Naive thymus-derived CD4-positive, alpha-beta T cell (primary cell): ENCODE measurements at regions not wholly inside any gene's neighbourhood (a gene's known extent, or its start where the extent isn't known, plus 50 kb on each side); places are given as distances from the start of the nearest gene placed in this dataset.
"Not testable (repeated sequence)": the region's sequence is repeated elsewhere in the genome, so short reads cannot be mapped to it uniquely, and the experiment has no call there.

Experiments
- ATAC-seq: fragments of 150-1000 bp; cut with Tn5 transposase; 2 replicates; pipeline ENCODE4 v1.10.0; 2021; ENCODE audit warnings: mild to moderate bottlenecking, moderate library complexity
- CTCF ChIA-PET: fragments of 350-600 bp; sonication (Branson Sonifier 250); formaldehyde crosslinking; loops from one replicate; lab custom pipeline; 2021; ENCODE audit warnings: antibody characterized with exemption; lab: Charles Lee
- POLR2A ChIA-PET: fragments of 350-600 bp; sonication (Branson Sonifier 250); formaldehyde crosslinking; loops from one replicate; lab custom pipeline; 2021; ENCODE audit warnings: antibody characterized with exemption, inconsistent platforms; lab: Charles Lee
- DNase-seq, 9 donors: peaks; one replicate each; pipeline versions ENCODE4 v3.0.0 to v3.0.0-alpha.2; 2020 to 2022; ENCODE audit warnings: mixed read lengths in 1 of 9
- H3K27ac ChIP-seq: one replicate; pipeline ENCODE4 v1.7.0; 2013; ENCODE audit warnings: mild to moderate bottlenecking, low read depth, low read length, moderate library complexity
- H3K27me3 ChIP-seq, 2 donors: one replicate each; pipeline ENCODE4 v1.7.0; 2013; ENCODE audit warnings: low read length in 2 of 2, mild to moderate bottlenecking in 2 of 2, moderate library complexity in 2 of 2; ENCODE audit not compliant: control insufficient read depth in 2 of 2, insufficient read depth in 2 of 2
- H3K36me3 ChIP-seq, 3 experiments: 1 replicate in 2 of 3; 2 replicates in 1 of 3; pipeline ENCODE4 v1.7.0; 2013; ENCODE audit warnings: low read length in 3 of 3, mild to moderate bottlenecking in 3 of 3, moderate library complexity in 1 of 3; ENCODE audit not compliant: insufficient read depth in 3 of 3, control insufficient read depth in 2 of 3
- H3K4me1 ChIP-seq, 2 donors: one replicate each; pipeline ENCODE4 v1.7.0; 2013; ENCODE audit warnings: low read length in 2 of 2, mild to moderate bottlenecking in 2 of 2, moderate library complexity in 1 of 2; ENCODE audit not compliant: control insufficient read depth in 2 of 2, insufficient read depth in 2 of 2
- H3K4me3 ChIP-seq: 2 replicates; pipeline ENCODE4 v1.7.0; 2013; ENCODE audit warnings: mild to moderate bottlenecking, low read length
- H3K9me3 ChIP-seq, 3 experiments: 1 replicate in 2 of 3; 2 replicates in 1 of 3; pipeline ENCODE4 v1.7.0; 2013; ENCODE audit warnings: low read length in 3 of 3; ENCODE audit not compliant: control insufficient read depth in 2 of 3
- H3K27ac Mint-ChIP-seq, 9 donors: one replicate each; pipeline ENCODE4 v1.8.0; 2020 to 2022; ENCODE audit warnings: mixed read lengths in 9 of 9, mild to moderate bottlenecking in 8 of 9, moderate library complexity in 5 of 9, inconsistent platforms in 2 of 9
- H3K27me3 Mint-ChIP-seq, 5 donors: one replicate each; pipeline ENCODE4 v1.8.0; 2021 to 2022; ENCODE audit warnings: mixed read lengths in 5 of 5, mild to moderate bottlenecking in 1 of 5
- H3K36me3 Mint-ChIP-seq, 5 donors: one replicate each; pipeline ENCODE4 v1.8.0; 2020 to 2022; ENCODE audit warnings: mixed read lengths in 5 of 5, mild to moderate bottlenecking in 3 of 5, inconsistent platforms in 1 of 5
- H3K4me1 Mint-ChIP-seq, 7 donors: one replicate each; pipeline ENCODE4 v1.8.0; 2020 to 2022; ENCODE audit warnings: mixed read lengths in 7 of 7, mild to moderate bottlenecking in 3 of 7, inconsistent platforms in 1 of 7
- H3K4me3 Mint-ChIP-seq, 10 donors: one replicate each; pipeline ENCODE4 v1.8.0; 2020 to 2022; ENCODE audit warnings: mild to moderate bottlenecking in 10 of 10, mixed read lengths in 10 of 10, moderate library complexity in 6 of 10, inconsistent platforms in 2 of 10
- H3K9me3 Mint-ChIP-seq, 11 donors: one replicate each; pipeline ENCODE4 v1.8.0; 2020 to 2022; ENCODE audit warnings: mixed read lengths in 11 of 11, mild to moderate bottlenecking in 4 of 11, inconsistent platforms in 1 of 11, moderate library complexity in 1 of 11
- intact Hi-C, 2 donors: fragments of 100-400 bp; cut with micrococcal nuclease; formaldehyde crosslinking; loops; one replicate each; pipeline ENCODE4 v1.15.1; 2023

DNA sequence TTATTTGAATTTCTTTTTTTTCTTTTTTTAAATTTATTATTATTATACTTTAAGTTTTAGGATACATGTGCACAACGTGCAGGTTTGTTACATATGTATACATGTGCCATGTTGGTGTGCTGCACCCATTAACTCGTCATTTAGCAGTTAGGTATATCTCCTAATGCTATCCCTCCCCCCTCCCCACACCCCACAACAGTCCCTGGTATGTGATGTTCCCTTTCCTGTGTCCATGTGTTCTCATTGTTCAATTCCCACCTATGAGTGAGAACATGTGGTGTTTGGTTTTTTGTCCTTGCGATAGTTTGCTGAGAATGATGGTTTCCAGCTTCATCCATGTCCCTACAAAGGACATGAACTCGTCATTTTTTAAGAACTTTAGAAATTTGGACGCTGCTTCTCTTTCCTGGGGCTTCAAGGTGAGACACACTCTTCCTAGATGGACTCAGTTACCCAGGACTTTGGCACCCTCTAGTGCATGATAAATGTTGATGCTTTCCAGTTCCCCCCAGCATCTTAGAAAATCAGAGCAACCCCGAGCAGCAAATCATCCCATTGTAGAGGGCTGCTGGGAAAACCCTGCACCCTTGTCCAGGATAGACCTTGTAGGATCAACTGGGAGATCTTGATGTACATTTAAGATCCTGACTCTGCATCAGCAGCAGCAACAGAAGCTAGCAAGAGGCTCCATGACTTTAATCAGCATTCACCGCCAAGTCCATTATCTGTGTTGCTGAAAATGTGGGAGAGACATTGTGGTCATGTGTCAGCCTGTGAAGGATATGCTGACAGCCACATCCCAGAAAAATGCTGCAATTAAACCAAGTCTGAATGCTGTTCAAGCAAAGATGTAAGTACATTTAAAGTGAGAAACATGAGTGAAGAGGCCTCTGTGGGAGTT is 266.9 kb upstream of the FAM78B start:
- H3K4me3 ChIP-seq, H3K4me3 Mint-ChIP-seq, H3K4me1 Mint-ChIP-seq, H3K36me3 Mint-ChIP-seq, H3K9me3 ChIP-seq, H3K27ac Mint-ChIP-seq, H3K27ac ChIP-seq, H3K27me3 ChIP-seq, H3K36me3 ChIP-seq, H3K9me3 Mint-ChIP-seq, DNase-seq, H3K4me1 ChIP-seq, CTCF ChIA-PET, ATAC-seq, POLR2A ChIA-PET: not testable (repeated sequence)
- intact Hi-C loops = loop anchor here in 1 of 2 donors (2.0 kb wide), 1 partner anchor 505 kb away; no protein-coding TSS in a partner anchor
- peaks cover 0 to 15% (median 7%) of the 10 kb centered on the region in 5 donors for H3K27me3 Mint-ChIP-seq

DNA sequence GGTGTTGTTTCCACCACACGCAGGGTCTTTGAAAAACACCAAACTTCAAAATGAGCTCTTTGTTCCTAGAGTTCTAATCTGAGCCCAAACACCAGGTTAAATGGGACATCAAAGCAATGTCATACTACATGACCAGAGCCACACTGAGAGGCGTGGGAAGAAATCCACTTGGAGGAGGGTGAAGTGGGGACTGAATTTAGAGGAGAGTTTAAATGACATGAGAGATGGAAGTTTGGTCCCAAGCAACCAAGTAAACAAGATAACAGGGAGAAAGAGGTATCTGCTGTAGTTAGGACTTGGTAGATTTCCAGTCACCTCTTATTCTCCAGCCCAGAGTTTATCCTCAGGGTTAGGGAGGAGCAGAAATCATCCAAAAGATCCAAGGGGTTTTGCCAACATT is 290.9 kb upstream of the FAM78B start:
- no peak overlapping the region for H3K4me3 ChIP-seq
- POLR2A ChIA-PET = no interaction called here
- H3K27me3 ChIP-seq = no peaks in the 10 kb centered on the region
- H3K4me1 ChIP-seq = no peaks in the 10 kb centered on the region
- no peak for ATAC-seq
- H3K27ac Mint-ChIP-seq = no peak overlapping the region
- CTCF ChIA-PET = no interaction called here
- H3K4me3 Mint-ChIP-seq = no peak overlapping the region
- intact Hi-C loops = no loop called here
- no peaks in the 10 kb centered on the region for H3K36me3 Mint-ChIP-seq
- H3K4me1 Mint-ChIP-seq = no peaks in the 10 kb centered on the region
- H3K9me3 ChIP-seq = no peaks in the 10 kb centered on the region
- DNase-seq = no peak
- peaks cover 0 to 5% (median 3%) of the 10 kb centered on the region in 5 donors for H3K27me3 Mint-ChIP-seq
- peaks cover 0 to 11% (median 0%) of the 10 kb centered on the region in 11 donors for H3K9me3 Mint-ChIP-seq
- no peak overlapping the region for H3K27ac ChIP-seq
- no peaks in the 10 kb centered on the region for H3K36me3 ChIP-seq

DNA sequence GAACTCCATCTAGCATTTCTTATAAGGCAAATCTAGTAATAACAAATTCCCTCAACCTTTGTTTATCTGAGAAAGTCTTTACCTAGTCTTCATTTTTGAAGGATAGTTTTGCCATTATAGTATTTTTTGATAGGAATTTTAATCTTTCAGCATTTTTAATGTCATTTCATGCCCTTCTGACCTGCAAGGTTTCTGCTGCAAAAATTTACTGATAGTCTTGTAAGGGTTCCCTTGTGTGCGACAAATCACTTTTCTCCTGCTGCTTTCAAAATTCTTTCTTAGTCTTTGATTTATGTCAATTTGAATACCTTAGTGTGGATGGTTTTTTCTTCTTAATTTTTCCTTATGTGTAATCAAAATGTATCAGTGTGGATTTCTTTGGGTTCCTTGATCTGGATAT is 297.5 kb upstream of the FAM78B start:
- H3K27ac Mint-ChIP-seq = no peak overlapping the region
- H3K27me3 ChIP-seq = no peaks in the 10 kb centered on the region
- H3K4me3 ChIP-seq = no peak overlapping the region
- ChIA-PET POLR2A (no interaction called here), CTCF (interaction anchor here (0.7 kb wide), 1 partner anchor 16 kb away, joined by 3 read pairs; no protein-coding TSS in a partner anchor)
- no peak overlapping the region for H3K4me3 Mint-ChIP-seq
- H3K36me3 ChIP-seq = no peaks in the 10 kb centered on the region
- no peaks in the 10 kb centered on the region for H3K4me1 ChIP-seq
- no peak overlapping the region for H3K27ac ChIP-seq
- ATAC-seq = no peak
- intact Hi-C loops = no loop called here
- H3K27me3 Mint-ChIP-seq = peaks cover 7 to 33% (median 18%) of the 10 kb centered on the region in 5 donors
- H3K9me3 ChIP-seq = peaks cover 0 to 8% (median 0%) of the 10 kb centered on the region in 3 experiments
- no peak for DNase-seq
- no peaks in the 10 kb centered on the region for H3K4me1 Mint-ChIP-seq
- H3K36me3 Mint-ChIP-seq = peaks cover 0 to 13% (median 4%) of the 10 kb centered on the region in 5 donors
- peaks cover 5 to 36% (median 12%) of the 10 kb centered on the region in 11 donors for H3K9me3 Mint-ChIP-seq

DNA sequence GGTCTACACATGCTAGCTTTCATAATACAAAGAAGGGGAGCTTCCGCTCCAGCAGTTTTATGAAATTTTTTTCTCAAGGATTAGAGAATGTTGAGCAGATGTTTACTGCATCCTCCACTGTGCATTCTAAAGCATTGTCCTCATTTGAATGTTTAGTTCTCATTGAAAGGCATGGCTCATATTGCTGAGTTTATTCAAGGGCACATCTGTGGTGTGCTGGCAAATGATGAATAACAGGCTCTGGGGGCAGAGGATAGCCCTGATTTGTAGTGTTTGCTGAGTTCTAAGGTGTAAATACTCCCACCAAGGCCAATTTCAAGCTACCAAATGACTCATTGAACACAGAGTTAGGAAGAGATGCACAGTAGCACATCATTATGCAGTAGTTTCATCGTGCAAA is 303.2 kb upstream of the FAM78B start:
- CTCF ChIA-PET = no interaction called here
- Mint-ChIP-seq H3K4me3 (no peak overlapping the region), H3K27me3 (peaks cover 10 to 67% (median 38%) of the 10 kb centered on the region in 5 donors), H3K27ac (no peak overlapping the region), H3K4me1 (no peaks in the 10 kb centered on the region), H3K9me3 (peaks cover 0 to 16% (median 5%) of the 10 kb centered on the region in 11 donors), H3K36me3 (peaks cover 0 to 6% (median 0%) of the 10 kb centered on the region in 5 donors)
- no peaks in the 10 kb centered on the region for H3K4me1 ChIP-seq
- H3K9me3 ChIP-seq = peaks cover 0 to 1% (median 0%) of the 10 kb centered on the region in 3 experiments
- H3K27me3 ChIP-seq = no peaks in the 10 kb centered on the region
- DNase-seq = no peak
- H3K4me3 ChIP-seq = no peak overlapping the region
- no peaks in the 10 kb centered on the region for H3K36me3 ChIP-seq
- POLR2A ChIA-PET = no interaction called here
- no peak overlapping the region for H3K27ac ChIP-seq
- intact Hi-C loops = no loop called here
- no peak for ATAC-seq

DNA sequence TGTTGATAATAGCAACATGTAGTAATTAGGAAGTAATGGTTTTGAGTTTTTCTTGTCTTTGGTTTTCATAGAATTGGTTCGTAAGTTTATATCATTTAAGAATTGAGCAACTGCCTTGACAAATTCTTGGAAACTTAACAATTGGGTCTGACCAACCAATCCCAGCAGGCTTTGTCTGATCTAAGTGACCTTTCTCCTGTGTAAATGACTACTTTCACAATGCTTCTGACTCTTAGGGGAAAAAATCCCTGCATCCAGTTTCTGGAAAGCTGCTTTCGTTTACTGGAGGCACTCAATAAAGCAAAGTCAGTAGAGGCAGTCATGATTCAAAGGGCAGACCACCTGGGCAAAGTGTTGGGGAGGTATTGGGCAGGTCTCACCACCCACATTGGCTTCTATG is 303.6 kb upstream of the FAM78B start:
- ChIA-PET CTCF (no interaction called here), POLR2A (no interaction called here)

DNA sequence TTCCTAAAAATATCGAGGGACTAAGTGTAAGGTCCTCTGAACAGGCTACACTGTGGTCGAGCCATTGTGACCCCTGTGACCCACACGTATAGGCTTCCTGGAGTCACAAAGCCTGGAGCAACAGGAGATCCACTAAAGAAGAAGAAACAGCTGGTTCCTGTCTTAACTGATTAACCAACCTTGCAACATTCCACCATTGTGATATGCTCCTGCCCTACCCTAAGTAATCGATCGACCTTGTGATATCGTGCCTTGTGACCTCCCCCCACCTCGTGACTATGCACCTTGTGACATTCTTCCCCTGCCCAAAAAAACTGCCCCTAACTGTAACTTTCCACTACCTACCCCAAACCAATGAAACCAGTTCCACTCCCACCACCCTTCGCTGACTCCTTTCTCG is 304.6 kb upstream of the FAM78B start:
- no peak for DNase-seq
- Histone ChIP-seq H3K9me3 (no peaks in the 10 kb centered on the region), H3K36me3 (no peaks in the 10 kb centered on the region), H3K27me3 (no peaks in the 10 kb centered on the region), H3K4me3 (no peak overlapping the region), H3K4me1 (no peaks in the 10 kb centered on the region), H3K27ac (no peak overlapping the region)
- ChIA-PET CTCF (no interaction called here), POLR2A (no interaction called here)
- Mint-ChIP-seq H3K4me3 (no peak overlapping the region), H3K27ac (no peak overlapping the region), H3K4me1 (no peaks in the 10 kb centered on the region), H3K36me3 (peaks cover 0 to 4% (median 0%) of the 10 kb centered on the region in 5 donors), H3K27me3 (peaks cover 10 to 62% (median 38%) of the 10 kb centered on the region in 5 donors), H3K9me3 (peaks cover 0 to 7% (median 0%) of the 10 kb centered on the region in 11 donors)
- intact Hi-C loops = no loop called here
- no peak for ATAC-seq

More for the DNA sequence above, 303.6 kb upstream of the FAM78B start:
- Mint-ChIP-seq H3K27me3 (peaks cover 10 to 67% (median 38%) of the 10 kb centered on the region in 5 donors), H3K4me1 (no peaks in the 10 kb centered on the region), H3K9me3 (peaks cover 0 to 12% (median 2%) of the 10 kb centered on the region in 11 donors), H3K27ac (no peak overlapping the region), H3K4me3 (no peak overlapping the region), H3K36me3 (peaks cover 0 to 4% (median 0%) of the 10 kb centered on the region in 5 donors)
- H3K4me3 ChIP-seq = no peak overlapping the region
- ATAC-seq (no peak), DNase-seq (no peak)
- intact Hi-C loops = no loop called here
- no peak overlapping the region for H3K27ac ChIP-seq
- no peaks in the 10 kb centered on the region for H3K27me3 ChIP-seq
- no peaks in the 10 kb centered on the region for H3K9me3 ChIP-seq
- no peaks in the 10 kb centered on the region for H3K36me3 ChIP-seq
- no peaks in the 10 kb centered on the region for H3K4me1 ChIP-seq
